ENCODE measurements at regions not wholly inside any gene's neighbourhood (a gene's known extent, or its start where the extent isn't known, plus 50 kb on each side); places are given as distances from the start of the nearest gene placed in this dataset.

DNA sequence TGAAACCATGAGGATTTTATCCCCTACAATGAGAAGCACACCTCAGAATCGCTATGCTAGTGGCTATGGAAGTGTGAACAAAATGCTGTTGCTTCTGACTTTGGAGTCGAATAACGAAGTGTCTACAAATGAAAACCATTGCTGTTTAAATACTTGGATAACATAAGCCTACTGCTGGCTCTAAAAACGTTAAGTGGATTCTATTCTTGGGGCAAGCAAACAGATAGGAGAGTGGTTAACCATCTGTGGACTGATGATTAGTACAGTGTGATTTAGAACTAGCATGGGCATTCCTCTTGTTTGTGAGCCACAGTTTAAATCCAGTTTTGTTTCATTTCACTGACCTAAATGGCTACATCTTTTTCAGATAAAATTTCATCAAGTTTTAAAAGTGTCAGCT, 109.7 kb upstream of the PNPLA4 start (continued):
- TF ChIP-seq, protein P1, sequence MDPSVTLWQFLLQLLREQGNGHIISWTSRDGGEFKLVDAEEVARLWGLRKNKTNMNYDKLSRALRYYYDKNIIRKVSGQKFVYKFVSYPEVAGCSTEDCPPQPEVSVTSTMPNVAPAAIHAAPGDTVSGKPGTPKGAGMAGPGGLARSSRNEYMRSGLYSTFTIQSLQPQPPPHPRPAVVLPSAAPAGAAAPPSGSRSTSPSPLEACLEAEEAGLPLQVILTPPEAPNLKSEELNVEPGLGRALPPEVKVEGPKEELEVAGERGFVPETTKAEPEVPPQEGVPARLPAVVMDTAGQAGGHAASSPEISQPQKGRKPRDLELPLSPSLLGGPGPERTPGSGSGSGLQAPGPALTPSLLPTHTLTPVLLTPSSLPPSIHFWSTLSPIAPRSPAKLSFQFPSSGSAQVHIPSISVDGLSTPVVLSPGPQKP (IDR thresholded peaks at IDR 0.05; ENCODE audit: low read depth, low read length) = no peak
- no peak for TF ChIP-seq PHF8 (IDR thresholded peaks at IDR 0.05; ENCODE audit: borderline replicate concordance, low read depth)
- TF ChIP-seq CBX8 (IDR thresholded peaks at IDR 0.05) = no peak
- TF ChIP-seq HOXB13 (CRISPR knock-in tag; IDR thresholded peaks at IDR 0.05; ENCODE audit: low read depth) = no peak
- TF ChIP-seq SMC3 (IDR thresholded peaks at IDR 0.05) = no peak
- no peak for TF ChIP-seq HOXA7 (CRISPR knock-in tag; IDR thresholded peaks at IDR 0.05)
- no peak for TF ChIP-seq FOSL2 (IDR thresholded peaks at IDR 0.05)
- no peak for TF ChIP-seq FOSL2 (CRISPR knock-in tag; IDR thresholded peaks at IDR 0.05)
- TF ChIP-seq MYC (IDR thresholded peaks at IDR 0.05; ENCODE audit: borderline replicate concordance, low read length) = no peak
- TF ChIP-seq HOXB5 (CRISPR knock-in tag; IDR thresholded peaks at IDR 0.05) = no peak
- no peak for TF ChIP-seq TP53 (CRISPR knock-in tag; IDR thresholded peaks at IDR 0.05)
- TF ChIP-seq EP300 (IDR thresholded peaks at IDR 0.05) = no peak
- TF ChIP-seq, protein P2, sequence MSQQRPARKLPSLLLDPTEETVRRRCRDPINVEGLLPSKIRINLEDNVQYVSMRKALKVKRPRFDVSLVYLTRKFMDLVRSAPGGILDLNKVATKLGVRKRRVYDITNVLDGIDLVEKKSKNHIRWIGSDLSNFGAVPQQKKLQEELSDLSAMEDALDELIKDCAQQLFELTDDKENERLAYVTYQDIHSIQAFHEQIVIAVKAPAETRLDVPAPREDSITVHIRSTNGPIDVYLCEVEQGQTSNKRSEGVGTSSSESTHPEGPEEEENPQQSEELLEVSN (IDR thresholded peaks at IDR 0.05; ENCODE audit: borderline replicate concordance, low read depth) = no peak

DNA sequence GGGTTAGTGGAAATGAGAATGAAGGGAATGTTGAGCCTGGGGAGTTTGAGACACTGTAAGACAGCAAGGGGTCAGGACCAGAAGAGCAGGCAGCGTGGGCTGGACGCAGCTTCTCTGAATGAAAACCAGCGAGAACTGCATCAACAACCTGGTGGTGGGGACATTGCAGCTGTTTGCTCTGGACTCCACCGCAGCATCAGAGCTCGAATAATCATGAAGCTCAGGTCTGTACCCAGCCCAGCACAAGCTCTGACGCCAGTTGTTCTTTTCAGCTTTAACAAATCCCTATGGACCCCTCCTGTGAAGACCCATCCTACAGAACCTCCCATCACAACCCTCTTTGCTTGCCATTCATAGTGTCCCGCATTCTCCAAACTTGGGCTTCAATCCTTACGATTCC, 106.8 kb upstream of the PNPLA4 start:
- H3K4me1 ChIP-seq = no peaks in the 10 kb centered on the region
- DNase-seq (ENCODE audit: low read depth in 1 of 2, low spot score in 1 of 2) = no peak
- ATAC-seq = no peak
- no peak overlapping the region for H3K4me2 ChIP-seq
- POLR2A ChIA-PET = no interaction called here
- H3K27ac ChIP-seq = no peak overlapping the region
- CTCF ChIA-PET = no interaction called here
- WGBS (ENCODE audit: missing lambda C conversion rate) = 11% methylated on average over 8 of the region's 8 CpGs
- no peak for TF ChIP-seq JUNB (IDR thresholded peaks at IDR 0.05)
- TF ChIP-seq, protein P3, sequence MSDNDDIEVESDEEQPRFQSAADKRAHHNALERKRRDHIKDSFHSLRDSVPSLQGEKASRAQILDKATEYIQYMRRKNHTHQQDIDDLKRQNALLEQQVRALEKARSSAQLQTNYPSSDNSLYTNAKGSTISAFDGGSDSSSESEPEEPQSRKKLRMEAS (IDR thresholded peaks at IDR 0.05) = no peak
- TF ChIP-seq HOXA7 (CRISPR knock-in tag; IDR thresholded peaks at IDR 0.05) = no peak
- TF ChIP-seq, protein P4, sequence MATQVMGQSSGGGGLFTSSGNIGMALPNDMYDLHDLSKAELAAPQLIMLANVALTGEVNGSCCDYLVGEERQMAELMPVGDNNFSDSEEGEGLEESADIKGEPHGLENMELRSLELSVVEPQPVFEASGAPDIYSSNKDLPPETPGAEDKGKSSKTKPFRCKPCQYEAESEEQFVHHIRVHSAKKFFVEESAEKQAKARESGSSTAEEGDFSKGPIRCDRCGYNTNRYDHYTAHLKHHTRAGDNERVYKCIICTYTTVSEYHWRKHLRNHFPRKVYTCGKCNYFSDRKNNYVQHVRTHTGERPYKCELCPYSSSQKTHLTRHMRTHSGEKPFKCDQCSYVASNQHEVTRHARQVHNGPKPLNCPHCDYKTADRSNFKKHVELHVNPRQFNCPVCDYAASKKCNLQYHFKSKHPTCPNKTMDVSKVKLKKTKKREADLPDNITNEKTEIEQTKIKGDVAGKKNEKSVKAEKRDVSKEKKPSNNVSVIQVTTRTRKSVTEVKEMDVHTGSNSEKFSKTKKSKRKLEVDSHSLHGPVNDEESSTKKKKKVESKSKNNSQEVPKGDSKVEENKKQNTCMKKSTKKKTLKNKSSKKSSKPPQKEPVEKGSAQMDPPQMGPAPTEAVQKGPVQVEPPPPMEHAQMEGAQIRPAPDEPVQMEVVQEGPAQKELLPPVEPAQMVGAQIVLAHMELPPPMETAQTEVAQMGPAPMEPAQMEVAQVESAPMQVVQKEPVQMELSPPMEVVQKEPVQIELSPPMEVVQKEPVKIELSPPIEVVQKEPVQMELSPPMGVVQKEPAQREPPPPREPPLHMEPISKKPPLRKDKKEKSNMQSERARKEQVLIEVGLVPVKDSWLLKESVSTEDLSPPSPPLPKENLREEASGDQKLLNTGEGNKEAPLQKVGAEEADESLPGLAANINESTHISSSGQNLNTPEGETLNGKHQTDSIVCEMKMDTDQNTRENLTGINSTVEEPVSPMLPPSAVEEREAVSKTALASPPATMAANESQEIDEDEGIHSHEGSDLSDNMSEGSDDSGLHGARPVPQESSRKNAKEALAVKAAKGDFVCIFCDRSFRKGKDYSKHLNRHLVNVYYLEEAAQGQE (IDR thresholded peaks at IDR 0.05) = no peak
- no peak for TF ChIP-seq HOXB13 (CRISPR knock-in tag; IDR thresholded peaks at IDR 0.05; ENCODE audit: low read depth)
- TF ChIP-seq HEYL (CRISPR knock-in tag; IDR thresholded peaks at IDR 0.05) = no peak
- TF ChIP-seq ZFP36 (IDR thresholded peaks at IDR 0.05; ENCODE audit: borderline replicate concordance, partially characterized antibody) = no peak
- TF ChIP-seq EP300 (IDR thresholded peaks at IDR 0.05) = no peak
- TF ChIP-seq HDAC2 (IDR thresholded peaks at IDR 0.05) = no peak
- no peak for TF ChIP-seq ZSCAN20 (CRISPR knock-in tag; IDR thresholded peaks at IDR 0.05)
- TF ChIP-seq SMC3 (IDR thresholded peaks at IDR 0.05) = no peak
- TF ChIP-seq RARB (CRISPR knock-in tag; IDR thresholded peaks at IDR 0.05) = no peak
- TF ChIP-seq BHLHE40 (IDR thresholded peaks at IDR 0.05; ENCODE audit: low read depth, low read length) = no peak
- H3K9me3 ChIP-seq = no peaks in the 10 kb centered on the region
- no peak for FAIRE-seq
- no peak overlapping the region for H3K4me3 ChIP-seq

DNA sequence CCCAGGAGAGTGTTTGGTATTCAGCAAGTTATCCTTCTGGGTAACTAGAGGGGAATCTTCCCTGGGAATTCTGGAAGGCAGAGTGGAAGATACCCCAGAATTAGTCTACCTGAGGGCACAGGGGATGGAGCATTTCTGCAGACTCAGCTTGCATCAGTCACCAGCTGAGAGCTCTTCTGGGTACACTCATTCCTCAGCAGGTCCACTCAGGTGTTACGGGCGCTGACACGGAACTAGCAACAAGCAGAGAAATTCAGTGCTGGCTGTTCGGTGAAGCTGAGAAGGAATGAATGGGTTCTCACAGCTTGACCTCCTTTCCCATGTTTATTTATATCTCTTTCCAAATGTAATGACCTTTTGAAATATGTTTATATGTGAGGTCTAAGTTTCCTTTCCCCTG, 106.0 kb upstream of the PNPLA4 start:
- 24% methylated on average over 4 of the region's 4 CpGs for WGBS (ENCODE audit: missing lambda C conversion rate)
- no peaks in the 10 kb centered on the region for H3K9me3 ChIP-seq
- H3K4me3 ChIP-seq = no peak overlapping the region
- no peak overlapping the region for H3K4me2 ChIP-seq
- FAIRE-seq (no peak), DNase-seq (ENCODE audit: low read depth in 1 of 2, low spot score in 1 of 2) (no peak), ATAC-seq (no peak)
- H3K4me1 ChIP-seq = no peaks in the 10 kb centered on the region
- ChIA-PET CTCF (no interaction called here), POLR2A (no interaction called here)
- TF ChIP-seq PHF8 (IDR thresholded peaks at IDR 0.05; ENCODE audit: borderline replicate concordance, low read depth) = no peak
- no peak for TF ChIP-seq CEBPB (IDR thresholded peaks at IDR 0.05)
- TF ChIP-seq CBX8 (IDR thresholded peaks at IDR 0.05) = no peak
- no peak overlapping the region for H3K27ac ChIP-seq

Measured in A549 (cell line).